MM.1S (cell line): ENCODE measurements at regions not wholly inside any gene's neighbourhood (a gene's known extent, or its start where the extent isn't known, plus 50 kb on each side); places are given as distances from the start of the nearest gene placed in this dataset.

Experiments used
- DNase-seq: peaks from one replicate; pipeline ENCODE4 v3.0.0-alpha.2; 2015
- H2AFZ ChIP-seq: fragments of 300-600 bp; sonication (generic); 2 replicates; pipeline ENCODE4 v1.6.0; 2016; ENCODE audit warnings: antibody characterized with exemption, low read length
- H3F3A ChIP-seq: fragments of 300-600 bp; sonication (generic); 2 replicates; pipeline ENCODE4 v1.6.1; 2016; ENCODE audit warnings: mild to moderate bottlenecking, antibody characterized with exemption, low read length, moderate library complexity, mixed read lengths; ENCODE audit not compliant: insufficient read depth
- H3K27ac ChIP-seq: fragments of 300-600 bp; sonication (generic); 2 replicates; pipeline ENCODE4 v1.5.1; 2016; ENCODE audit warnings: mild to moderate bottlenecking, low read length
- H3K27me3 ChIP-seq: fragments of 300-600 bp; sonication (generic); replicated peaks from 2 replicates; pipeline ENCODE4 v1.6.0; 2016; ENCODE audit warnings: low read length; ENCODE audit not compliant: insufficient read depth
- H3K36me3 ChIP-seq: fragments of 300-600 bp; sonication (generic); replicated peaks from 2 replicates; pipeline ENCODE4 v1.6.1; 2016; ENCODE audit warnings: mild to moderate bottlenecking, low read length, mixed read lengths; ENCODE audit not compliant: insufficient read depth
- H3K4me1 ChIP-seq: fragments of 300-600 bp; sonication (generic); 2 replicates; pipeline ENCODE4 v1.6.1; 2016; ENCODE audit warnings: low read length, mixed read lengths
- H3K4me2 ChIP-seq: fragments of 300-600 bp; sonication (generic); 2 replicates; pipeline ENCODE4 v1.6.0; 2016; ENCODE audit warnings: low read depth, low read length
- H3K4me3 ChIP-seq: fragments of 300-600 bp; sonication (generic); 2 replicates; pipeline ENCODE4 v1.5.1; 2016; ENCODE audit warnings: low read length, mixed read lengths
- H3K79me2 ChIP-seq: fragments of 300-600 bp; sonication (generic); 2 replicates; pipeline ENCODE4 v1.6.1; 2016; ENCODE audit warnings: mixed run types, low read length, mixed read lengths
- H3K9ac ChIP-seq: fragments of 300-600 bp; sonication (generic); 2 replicates; pipeline ENCODE4 v1.6.1; 2016; ENCODE audit warnings: low read length, mixed read lengths
- H3K9me2 ChIP-seq: fragments of 300-600 bp; sonication (generic); replicated peaks from 2 replicates; pipeline ENCODE4 v1.6.1; 2016; ENCODE audit warnings: mild to moderate bottlenecking, low read length, mixed read lengths; ENCODE audit not compliant: insufficient read depth
- H3K9me3 ChIP-seq: fragments of 300-600 bp; sonication (generic); replicated peaks from 2 replicates; pipeline ENCODE4 v1.6.1; 2016; ENCODE audit warnings: mild to moderate bottlenecking, low read length, mixed read lengths; ENCODE audit not compliant: insufficient read depth
- H4K20me1 ChIP-seq: fragments of 300-600 bp; sonication (generic); 2 replicates; pipeline ENCODE4 v1.6.1; 2016; ENCODE audit warnings: mild to moderate bottlenecking, low read length, moderate library complexity, mixed read lengths; ENCODE audit not compliant: insufficient read depth
- CTCF ChIP-seq: fragments of 300-600 bp; sonication (generic); IDR thresholded peaks from 2 replicates; pipeline ENCODE4 v1.5.1; 2016; ENCODE audit warnings: antibody characterized with exemption, low read length, mixed read lengths
- EZH2 ChIP-seq: fragments of 300-600 bp; sonication (generic); optimal IDR thresholded peaks from 2 replicates; pipeline ENCODE3; 2017; ENCODE audit warnings: low read depth, mild to moderate bottlenecking, antibody characterized with exemption, low read length, mixed read lengths
- EZH2phosphoT487 ChIP-seq: fragments of 300-600 bp; sonication (generic); IDR thresholded peaks from 2 replicates; pipeline ENCODE4 v1.6.1; 2018; ENCODE audit warnings: antibody characterized with exemption, low read length

GRCh38 chr2:226623587-226624368, 175.8 kb downstream of the IRS1 start:
- no peak overlapping the region for H3K27ac ChIP-seq
- no peaks in the 10 kb centered on the region for H3K79me2 ChIP-seq
- H3K4me3 ChIP-seq, result no peak overlapping the region
- no peak overlapping the region for H2AFZ ChIP-seq
- no peaks in the 10 kb centered on the region for H3K9me3 ChIP-seq
- H3K9me2 ChIP-seq, result no peaks in the 10 kb centered on the region
- no peaks in the 10 kb centered on the region for H4K20me1 ChIP-seq
- H3K9ac ChIP-seq, result no peak overlapping the region
- no peaks in the 10 kb centered on the region for H3K4me1 ChIP-seq
- no peaks in the 10 kb centered on the region for H3K27me3 ChIP-seq
- H3K36me3 ChIP-seq, result no peaks in the 10 kb centered on the region
- no peak overlapping the region for H3K4me2 ChIP-seq
- H3F3A ChIP-seq, result no peaks in the 10 kb centered on the region
- TF ChIP-seq EZH2phosphoT487 (no peak), EZH2 (no peak), CTCF (no peak)
- no peak for DNase-seq

DNA sequence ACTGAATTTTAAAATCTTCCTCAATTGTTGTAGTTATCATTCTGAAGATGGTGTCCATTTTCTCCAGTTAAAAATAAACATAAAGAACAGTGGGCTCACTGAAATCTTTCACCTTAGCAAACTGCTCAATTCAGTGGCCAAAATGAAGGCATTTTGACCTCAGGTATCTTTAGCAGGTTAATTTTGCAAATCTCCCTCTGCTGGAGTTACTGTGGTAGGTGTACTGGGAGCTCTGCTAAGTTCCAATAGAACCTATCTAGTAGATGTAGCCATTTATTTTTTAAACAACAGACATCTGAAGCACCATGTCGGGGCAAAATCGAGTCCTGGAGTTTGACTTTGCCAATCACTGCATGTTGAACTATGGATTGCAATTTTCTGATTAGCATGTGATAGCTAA, 177.1 kb downstream of the IRS1 start:
- no peak for DNase-seq
- Histone ChIP-seq H3K36me3 (no peaks in the 10 kb centered on the region), H2AFZ (no peak overlapping the region), H3K27ac (no peak overlapping the region), H3K27me3 (no peaks in the 10 kb centered on the region), H3K9me3 (no peaks in the 10 kb centered on the region), H4K20me1 (no peaks in the 10 kb centered on the region), H3K9me2 (no peaks in the 10 kb centered on the region), H3K4me2 (no peak overlapping the region), H3K79me2 (no peaks in the 10 kb centered on the region), H3F3A (no peaks in the 10 kb centered on the region), H3K9ac (no peak overlapping the region), H3K4me1 (no peaks in the 10 kb centered on the region), H3K4me3 (no peak overlapping the region)
- TF ChIP-seq EZH2phosphoT487 (no peak), EZH2 (no peak), CTCF (no peak; the same call in 1 of the 2 replicates)

DNA sequence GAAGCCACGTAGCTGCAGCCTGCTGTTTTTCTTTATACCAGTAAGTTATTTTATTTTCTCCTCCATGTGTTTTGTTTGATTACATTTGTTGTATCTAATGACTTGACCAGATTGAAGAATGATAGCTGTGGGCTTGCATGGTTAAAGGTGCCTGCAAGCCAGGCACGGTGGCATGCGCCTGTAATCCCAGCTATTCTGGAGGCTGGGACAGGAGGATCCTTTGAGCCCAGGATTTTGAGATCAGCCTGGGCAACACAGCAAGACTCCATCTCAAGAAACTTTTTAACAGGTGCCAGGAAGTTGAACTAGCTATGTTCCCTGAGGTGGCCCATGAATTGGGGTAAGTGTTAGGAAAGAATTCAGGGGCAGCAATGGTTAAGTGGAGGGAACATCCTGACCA, 179.4 kb downstream of the IRS1 start:
- no peaks in the 10 kb centered on the region for H3K36me3 ChIP-seq
- H3K27ac ChIP-seq, result no peak overlapping the region
- no peaks in the 10 kb centered on the region for H3K9me2 ChIP-seq
- no peak for TF ChIP-seq CTCF
- TF ChIP-seq EZH2, result no peak
- TF ChIP-seq EZH2phosphoT487, result no peak
- H3F3A ChIP-seq, result no peaks in the 10 kb centered on the region
- H4K20me1 ChIP-seq, result no peaks in the 10 kb centered on the region
- H3K4me2 ChIP-seq, result no peak overlapping the region
- H2AFZ ChIP-seq, result no peak overlapping the region
- no peak overlapping the region for H3K9ac ChIP-seq
- no peaks in the 10 kb centered on the region for H3K27me3 ChIP-seq
- no peaks in the 10 kb centered on the region for H3K79me2 ChIP-seq
- no peak for DNase-seq
- no peak overlapping the region for H3K4me3 ChIP-seq
- H3K4me1 ChIP-seq, result no peaks in the 10 kb centered on the region
- no peaks in the 10 kb centered on the region for H3K9me3 ChIP-seq
